ENCODE measurements at regions not wholly inside any gene's neighbourhood (a gene's known extent, or its start where the extent isn't known, plus 50 kb on each side); places are given as distances from the start of the nearest gene placed in this dataset.
A peak's percentile ranks its signal among the peaks of the same experiment; 100 is the strongest.

- Histone ChIP-seq H2BK15ac (ENCODE audit: low read length) (no peak overlapping the region), H2BK12ac (ENCODE audit: low read depth, low read length) (no peak overlapping the region), H4K91ac (replicated peaks; ENCODE audit: insufficient read length, low read length) (no peak overlapping the region), H4K20me1 (replicated peaks in 1 of 2; ENCODE audit: control insufficient read depth in 1 of 2, insufficient read depth in 2 of 2, low read length in 2 of 2) (no peaks in the 10 kb centered on the region), H2BK5ac (ENCODE audit: low read depth, low read length) (no peak overlapping the region), H3K9me3 (ENCODE audit: insufficient read depth in 2 of 2, low read depth in 1 of 2, low read length in 1 of 2) (no peaks in the 10 kb centered on the region), H2AK5ac (ENCODE audit: low read depth, low read length) (no peak overlapping the region), H3K23ac (ENCODE audit: insufficient read length) (no peak overlapping the region), H4K5ac (ENCODE audit: insufficient read length, low read depth, low read length) (no peak overlapping the region), H2AFZ (ENCODE audit: low read length) (0 out of 2 replicates have a peak overlapping the region, but pooled peaks have one; percentile 64), H3K14ac (ENCODE audit: insufficient read length) (no peak overlapping the region), H3K56ac (replicated peaks; ENCODE audit: insufficient read length, low read depth, low read length) (no peak overlapping the region), H2BK120ac (replicated peaks; ENCODE audit: low read depth, low read length) (no peak overlapping the region), H3K36me3 (ENCODE audit: control insufficient read depth in 2 of 4, insufficient read depth in 4 of 4, low read length in 3 of 4) (no peaks in the 10 kb centered on the region), H3K4me2 (ENCODE audit: insufficient read depth in 1 of 2, low read depth in 2 of 2, low read length in 2 of 2) (no peak overlapping the region), H4K8ac (ENCODE audit: extremely low read depth, insufficient read depth, low read length) (no peak overlapping the region), H2BK20ac (ENCODE audit: low read length) (no peak overlapping the region), H3K4me3 (ENCODE audit: extremely low read depth in 1 of 4, insufficient read depth in 2 of 4, low read depth in 3 of 4, low read length in 4 of 4) (no peak overlapping the region), H3K79me2 (ENCODE audit: control insufficient read depth in 1 of 2, insufficient read depth in 2 of 2, low read length in 2 of 2) (no peaks in the 10 kb centered on the region), H3K9ac (replicated peaks in 1 of 4; ENCODE audit: extremely low read depth in 1 of 4, low read depth in 3 of 4, low read length in 3 of 4) (no peak overlapping the region), H3K4me1 (replicated peaks in 1 of 4; ENCODE audit: control insufficient read depth in 3 of 4, insufficient read depth in 4 of 4, low read length in 3 of 4) (no peaks in the 10 kb centered on the region), H3K27me3 (replicated peaks in 1 of 4; ENCODE audit: control insufficient read depth in 3 of 4, extremely low read depth in 1 of 4, insufficient read depth in 3 of 4, low read length in 3 of 4) (no peaks in the 10 kb centered on the region), H3K18ac (ENCODE audit: extremely low read depth, low read length) (no peak overlapping the region), H3K4ac (replicated peaks; ENCODE audit: insufficient read length, low read depth, low read length) (no peak overlapping the region), H3K27ac (ENCODE audit: low read depth, low read length) (no peak overlapping the region), H3K23me2 (ENCODE audit: low read depth, low read length) (no peaks in the 10 kb centered on the region), H3K79me1 (ENCODE audit: low read depth, low read length) (no peaks in the 10 kb centered on the region)
- ChIA-PET CTCF (ENCODE audit: partially characterized antibody) (interaction anchor here (1.0 kb wide), 1 partner anchor 12 kb away, joined by 3 read pairs; no protein-coding TSS in a partner anchor), POLR2A (ENCODE audit: partially characterized antibody) (interaction anchor here (0.6 to 1.1 kb wide), 2 partner anchors 12 to 566 kb away, joined by 3 read pairs; no protein-coding TSS in a partner anchor)
- DNase-seq (ENCODE audit: low read depth in 1 of 2, low spot score in 2 of 2) (no peak), FAIRE-seq (no peak)
- WGBS, 2 experiments (ENCODE audit: extremely low coverage in 1 of 2, insufficient coverage in 1 of 2, insufficient read length in 1 of 2, insufficient replicate concordance in 2 of 2, low coverage in 1 of 2, low lambda C conversion rate in 2 of 2, missing lambda C conversion rate in 1 of 2): 89% methylated on average over 6 of the region's 6 CpGs; no CpG with 5 or more reads in 1 of the 2 experiments
- TF ChIP-seq RXRA (IDR thresholded peaks at IDR 0.05; ENCODE audit: insufficient read depth, low read depth, low read length): no peak
Observed at GRCh38 chr1:166283190-166283589, 116.4 kb upstream of the FAM78B start.

Measured in H1 (cell line).